ENCODE measurements at regions not wholly inside any gene's neighbourhood (a gene's known extent, or its start where the extent isn't known, plus 50 kb on each side); places are given as distances from the start of the nearest gene placed in this dataset.

- DNase-seq: no peak
- Mint-ChIP-seq H3K27me3 (peaks cover 3% of the 10 kb centered on the region), H3K36me3 (ENCODE audit: low read depth) (no peaks in the 10 kb centered on the region), H3K4me1 (no peaks in the 10 kb centered on the region), H3K4me3 (no peak overlapping the region), H3K27ac (no peak overlapping the region), H3K9me3 (no peaks in the 10 kb centered on the region)
- ATAC-seq: no peak
Observed at GRCh38 chr11:121706884-121707420, 254.2 kb upstream of the SORL1-AS1 start.

- H3K4me3 Mint-ChIP-seq: no peak overlapping the region
- peaks cover 8% of the 10 kb centered on the region for H3K27me3 Mint-ChIP-seq
- H3K4me1 Mint-ChIP-seq: no peaks in the 10 kb centered on the region
- ATAC-seq (no peak), DNase-seq (no peak)
- no peaks in the 10 kb centered on the region for H3K36me3 Mint-ChIP-seq (ENCODE audit: low read depth)
- no peaks in the 10 kb centered on the region for H3K9me3 Mint-ChIP-seq
- H3K27ac Mint-ChIP-seq: no peak overlapping the region
Observed at GRCh38 chr11:121703201-121703600, 250.4 kb upstream of the SORL1-AS1 start.

GRCh38 chr11:121700968-121701367 lies 248.2 kb upstream of the SORL1-AS1 start:
- no peak overlapping the region for H3K27ac Mint-ChIP-seq
- no peak for DNase-seq
- peaks cover 8% of the 10 kb centered on the region for H3K27me3 Mint-ChIP-seq
- no peaks in the 10 kb centered on the region for H3K36me3 Mint-ChIP-seq (ENCODE audit: low read depth)
- H3K4me1 Mint-ChIP-seq: no peaks in the 10 kb centered on the region
- H3K9me3 Mint-ChIP-seq: no peaks in the 10 kb centered on the region
- H3K4me3 Mint-ChIP-seq: no peak overlapping the region
- ATAC-seq: no peak

- Mint-ChIP-seq H3K4me1 (no peaks in the 10 kb centered on the region), H3K36me3 (ENCODE audit: low read depth) (no peaks in the 10 kb centered on the region), H3K4me3 (no peak overlapping the region), H3K27ac (no peak overlapping the region), H3K27me3 (peaks cover 8% of the 10 kb centered on the region), H3K9me3 (no peaks in the 10 kb centered on the region)
- ATAC-seq: no peak
- DNase-seq: no peak
Observed at GRCh38 chr11:121699801-121700200, 247.0 kb upstream of the SORL1-AS1 start.

GRCh38 chr11:121696931-121697670 lies 244.3 kb upstream of the SORL1-AS1 start:
- no peaks in the 10 kb centered on the region for H3K36me3 Mint-ChIP-seq (ENCODE audit: low read depth)
- DNase-seq (no peak), ATAC-seq (no peak)
- H3K4me1 Mint-ChIP-seq: no peaks in the 10 kb centered on the region
- H3K4me3 Mint-ChIP-seq: no peak overlapping the region
- H3K27me3 Mint-ChIP-seq: peaks cover 10% of the 10 kb centered on the region
- no peaks in the 10 kb centered on the region for H3K9me3 Mint-ChIP-seq
- no peak overlapping the region for H3K27ac Mint-ChIP-seq

- ATAC-seq (no peak), DNase-seq (no peak)
- Mint-ChIP-seq H3K27me3 (peaks cover 10% of the 10 kb centered on the region), H3K9me3 (no peaks in the 10 kb centered on the region), H3K36me3 (ENCODE audit: low read depth) (no peaks in the 10 kb centered on the region), H3K27ac (no peak overlapping the region), H3K4me3 (no peak overlapping the region), H3K4me1 (no peaks in the 10 kb centered on the region)
Observed at GRCh38 chr11:121696177-121696871, 243.6 kb upstream of the SORL1-AS1 start.

GRCh38 chr11:121692236-121692635 lies 239.5 kb upstream of the SORL1-AS1 start:
- DNase-seq (no peak), ATAC-seq (no peak)
- no peaks in the 10 kb centered on the region for H3K9me3 Mint-ChIP-seq
- H3K36me3 Mint-ChIP-seq (ENCODE audit: low read depth): peaks cover 2% of the 10 kb centered on the region
- no peak overlapping the region for H3K27ac Mint-ChIP-seq
- H3K4me3 Mint-ChIP-seq: no peak overlapping the region
- H3K4me1 Mint-ChIP-seq: no peaks in the 10 kb centered on the region
- H3K27me3 Mint-ChIP-seq: peaks cover 7% of the 10 kb centered on the region

GRCh38 chr11:121688860-121689614 lies 236.3 kb upstream of the SORL1-AS1 start:
- Mint-ChIP-seq H3K27ac (no peak overlapping the region), H3K4me1 (no peaks in the 10 kb centered on the region), H3K27me3 (peaks cover 7% of the 10 kb centered on the region), H3K36me3 (ENCODE audit: low read depth) (peaks cover 2% of the 10 kb centered on the region), H3K4me3 (no peak overlapping the region), H3K9me3 (no peaks in the 10 kb centered on the region)
- ATAC-seq: no peak
- no peak for DNase-seq

- ATAC-seq (no peak), DNase-seq (no peak)
Observed at GRCh38 chr11:121688055-121688491, 235.3 kb upstream of the SORL1-AS1 start.

GRCh38 chr11:121683791-121684190 lies 231.0 kb upstream of the SORL1-AS1 start:
- ATAC-seq (no peak), DNase-seq (no peak)
- H3K9me3 Mint-ChIP-seq: no peaks in the 10 kb centered on the region
- H3K27me3 Mint-ChIP-seq: peaks cover 3% of the 10 kb centered on the region
- no peaks in the 10 kb centered on the region for H3K36me3 Mint-ChIP-seq (ENCODE audit: low read depth)
- no peak overlapping the region for H3K27ac Mint-ChIP-seq
- H3K4me1 Mint-ChIP-seq: no peaks in the 10 kb centered on the region
- no peak overlapping the region for H3K4me3 Mint-ChIP-seq

More at GRCh38 chr11:121688055-121688491, 235.3 kb upstream of the SORL1-AS1 start:
- Mint-ChIP-seq H3K27me3 (peaks cover 6% of the 10 kb centered on the region), H3K4me1 (no peaks in the 10 kb centered on the region), H3K27ac (no peak overlapping the region), H3K4me3 (no peak overlapping the region), H3K9me3 (no peaks in the 10 kb centered on the region), H3K36me3 (ENCODE audit: low read depth) (peaks cover 2% of the 10 kb centered on the region)

All from activated naive CD8-positive, alpha-beta T cell treated with anti-CD3 and anti-CD28 coated beads, Interleukin-2, amount 50 U/mL, for 24 hours (primary cell).